Ishikawa (cell line): ENCODE measurements at regions not wholly inside any gene's neighbourhood (a gene's known extent, or its start where the extent isn't known, plus 50 kb on each side); places are given as distances from the start of the nearest gene placed in this dataset.

ENCODE experiments used
- EGR1 ChIP-seq: IDR thresholded peaks from 2 replicates; pipeline ENCODE4 v1.6.1; 2012
- EP300 ChIP-seq: IDR thresholded peaks from 2 replicates; pipeline ENCODE4 v1.6.1; 2012; ENCODE audit warnings: borderline replicate concordance
- MAX ChIP-seq: IDR thresholded peaks from 2 replicates; pipeline ENCODE4 v1.6.1; 2012
- RAD21 ChIP-seq: IDR thresholded peaks from 2 replicates; pipeline ENCODE4 v1.6.1; 2012; ENCODE audit warnings: low read depth
- REST ChIP-seq: IDR thresholded peaks from 2 replicates; pipeline ENCODE4 v1.6.1; 2012; ENCODE audit warnings: low read depth, mild to moderate bottlenecking
- TCF12 ChIP-seq: IDR thresholded peaks from 2 replicates; pipeline ENCODE4 v1.6.1; 2012; ENCODE audit warnings: low read depth
- YY1 ChIP-seq: IDR thresholded peaks from 2 replicates; pipeline ENCODE4 v1.6.1; 2012; ENCODE audit warnings: low read depth

- no peak for TF ChIP-seq EGR1
- no peak for TF ChIP-seq TCF12
- TF ChIP-seq REST: no peak
- TF ChIP-seq EP300: no peak
- TF ChIP-seq MAX: no peak
- no peak for TF ChIP-seq YY1
- TF ChIP-seq RAD21: peak; percentile 10; the same call in 1 of the 2 replicates
These were observed 790.8 kb upstream of the KCND2 start for GRCh38 chr7:119482209-119482608.
